ENCODE measurements at regions not wholly inside any gene's neighbourhood (a gene's known extent, or its start where the extent isn't known, plus 50 kb on each side); places are given as distances from the start of the nearest gene placed in this dataset.

DNA sequence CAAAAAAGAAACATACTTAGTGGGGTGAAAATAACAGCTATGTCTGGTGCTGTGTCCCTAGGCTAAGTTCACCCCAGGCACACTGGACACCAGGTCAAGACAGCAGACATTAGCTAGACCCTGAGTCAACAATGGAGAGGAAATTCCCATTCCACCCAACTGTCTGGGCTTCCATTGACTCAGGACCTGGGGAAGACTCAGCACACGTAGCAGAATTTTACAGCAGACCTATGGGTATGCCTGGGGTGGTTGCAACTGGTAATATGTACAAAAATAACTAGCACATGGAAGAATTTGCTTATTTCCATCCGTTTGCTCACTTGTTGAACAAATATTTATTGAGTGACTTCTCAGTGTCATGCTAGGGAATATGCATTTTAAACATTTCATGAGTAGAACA, 117.0 kb downstream of the GAS1 start:
- DNase-seq (ENCODE audit: low spot score): no peak

DNA sequence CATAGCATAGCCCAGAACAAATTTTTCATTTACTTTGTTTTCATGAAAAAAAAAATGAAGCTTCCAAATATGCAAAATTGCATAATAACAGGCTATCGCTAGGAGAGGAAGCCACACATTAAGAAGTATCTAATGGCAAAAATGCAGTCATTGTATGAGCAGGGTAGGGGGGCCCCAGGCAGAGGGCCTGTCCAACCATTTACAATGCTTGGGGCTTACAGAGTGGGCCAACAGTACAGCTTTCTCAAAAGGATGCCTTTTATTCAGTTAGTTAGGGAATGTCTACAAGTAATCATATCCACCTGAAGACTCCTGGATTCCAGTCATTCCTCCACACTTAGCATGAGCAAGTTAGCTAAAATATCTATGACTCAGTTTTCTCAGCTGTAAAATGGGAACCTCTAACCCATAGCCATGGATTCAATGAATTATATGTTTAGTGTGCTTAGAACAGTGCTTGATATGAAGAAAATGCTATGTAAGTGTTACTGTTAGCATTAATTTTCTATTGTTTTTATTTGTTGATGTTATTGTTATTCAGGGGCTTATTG, 117.7 kb downstream of the GAS1 start:
- DNase-seq (ENCODE audit: low spot score): no peak

DNA sequence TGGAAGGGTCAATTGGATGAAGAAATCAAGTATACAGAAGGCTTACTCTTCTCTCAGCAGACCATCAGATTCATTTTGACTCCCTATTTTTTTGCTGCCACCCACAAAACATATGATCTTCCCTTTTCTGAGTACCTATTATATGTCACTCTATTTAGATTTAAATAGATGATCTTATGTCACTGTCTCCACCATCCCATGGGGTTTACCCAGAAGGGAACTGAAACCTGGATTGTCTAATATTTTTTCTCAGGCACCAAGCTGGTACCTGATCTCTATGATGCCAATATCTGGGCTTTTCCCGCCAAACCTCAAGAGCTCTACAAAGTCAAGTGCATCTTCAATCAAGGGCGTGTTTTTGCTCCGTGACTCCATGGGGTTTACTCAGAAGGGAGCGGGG, 118.7 kb downstream of the GAS1 start:
- no peak for DNase-seq (ENCODE audit: low spot score)

DNA sequence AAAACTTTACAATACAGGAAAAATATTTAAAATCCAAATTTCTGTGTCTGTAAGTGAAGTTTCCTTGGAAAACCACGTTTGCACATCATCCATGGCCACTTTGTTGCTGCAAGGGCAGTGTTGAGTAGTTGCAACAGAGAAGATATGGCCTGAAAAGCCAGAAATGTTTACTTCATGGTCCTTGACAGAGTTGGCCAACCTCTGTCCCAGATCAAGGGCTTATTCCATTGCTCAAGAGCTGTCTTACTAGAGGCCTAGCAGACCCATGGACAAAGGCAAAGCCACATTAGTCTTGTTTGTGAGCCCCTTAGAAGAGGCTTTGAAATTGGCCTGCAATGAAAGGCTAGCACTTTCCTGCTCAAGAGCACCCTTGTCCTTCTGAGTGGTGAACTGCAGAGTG, 119.4 kb downstream of the GAS1 start:
- DNase-seq (ENCODE audit: low spot score): no peak

DNA sequence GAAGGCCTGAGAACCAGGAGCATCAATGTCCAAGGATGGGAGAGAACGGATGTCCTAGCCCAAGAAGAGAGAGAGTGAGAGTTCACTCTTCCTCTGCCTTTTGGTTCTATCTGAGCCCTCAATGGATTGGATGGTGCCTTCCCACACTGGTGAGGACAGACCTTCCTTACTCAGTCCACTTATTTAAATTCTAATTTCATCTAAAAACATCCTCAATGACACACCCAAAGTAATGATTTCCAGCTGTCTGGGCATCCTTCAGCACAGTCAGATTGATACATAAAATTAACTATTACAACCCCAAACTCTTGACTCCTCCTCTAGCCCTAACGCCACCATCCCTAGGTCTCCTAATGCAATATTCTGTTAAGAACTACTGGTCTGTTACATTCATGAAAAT, 122.0 kb downstream of the GAS1 start:
- no peak for DNase-seq (ENCODE audit: low spot score)

DNA sequence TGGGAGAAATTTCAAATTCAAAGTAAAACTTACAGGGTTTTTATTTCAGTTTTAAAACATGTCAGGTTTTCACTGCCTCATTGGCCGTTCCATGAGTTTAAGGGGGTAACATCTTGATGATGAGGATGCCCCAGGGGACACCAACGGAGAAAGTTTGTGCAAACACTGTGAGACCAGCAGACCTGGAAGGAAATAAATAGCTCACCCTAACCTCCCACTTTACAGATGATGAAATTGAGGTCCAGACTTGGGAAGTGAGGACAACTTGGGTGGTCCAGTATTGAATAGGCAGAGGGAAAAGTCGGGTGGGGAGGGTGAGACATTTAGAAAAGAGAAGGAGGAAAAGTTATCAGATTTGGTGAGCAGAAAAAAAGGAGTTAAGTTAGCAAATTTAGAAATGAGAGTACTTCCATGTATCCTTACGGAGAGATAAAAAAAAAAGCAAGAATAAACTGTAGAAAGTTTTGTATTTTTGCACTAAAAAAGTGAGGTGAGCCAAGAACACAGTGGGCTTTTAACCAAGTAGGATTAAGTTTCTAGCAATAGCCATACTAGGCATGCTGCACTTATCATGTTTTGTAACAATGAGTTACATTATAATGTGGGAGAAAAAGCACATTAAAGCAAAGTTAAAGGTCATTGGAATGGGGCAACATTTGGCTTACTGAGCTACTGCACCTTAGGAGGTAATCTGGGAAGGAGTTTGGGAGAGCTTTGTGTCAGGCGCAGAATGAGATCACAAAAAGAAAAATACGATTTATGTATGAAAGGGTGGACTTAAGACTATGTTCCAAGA, 125.1 kb downstream of the GAS1 start:
- DNase-seq (ENCODE audit: low spot score): no peak

DNA sequence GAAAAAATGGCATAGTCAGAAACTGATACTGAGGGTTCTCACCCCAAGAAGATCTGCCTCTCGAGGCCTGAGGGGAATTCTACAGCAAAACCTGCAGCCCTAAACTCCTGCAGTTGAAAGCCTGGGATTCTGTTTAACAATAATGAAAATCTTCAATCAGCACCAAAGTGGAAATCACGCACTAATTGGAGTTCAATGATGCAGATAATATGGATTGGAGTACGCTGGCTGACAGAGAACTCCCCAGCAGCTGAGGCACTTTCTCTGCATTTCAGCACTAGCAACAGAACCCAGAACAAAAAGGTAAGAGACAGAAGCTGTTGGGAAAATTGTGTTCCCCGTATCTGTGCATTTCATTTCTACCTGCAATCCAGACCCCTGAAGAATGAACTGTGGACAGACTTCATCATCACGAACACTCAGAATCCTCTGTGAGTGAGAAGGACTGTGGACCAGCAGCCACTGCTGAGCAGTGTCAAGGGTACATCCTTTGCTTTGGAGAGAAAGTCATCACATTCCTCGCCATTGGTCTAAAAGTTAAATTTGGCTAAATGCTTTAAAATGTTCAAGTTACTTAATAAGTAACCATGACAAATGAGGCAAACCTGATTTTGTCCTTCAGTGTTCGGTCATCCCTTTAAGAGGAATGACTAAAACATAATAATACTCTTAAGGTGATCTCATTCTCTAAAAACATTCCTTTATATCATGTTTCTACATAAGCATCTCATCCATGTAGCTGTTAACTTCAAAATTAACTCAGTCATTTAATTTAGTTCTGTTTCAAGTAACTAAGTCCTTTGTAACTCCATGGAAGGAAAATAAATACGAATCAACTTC, 126.1 kb downstream of the GAS1 start:
- no peak for DNase-seq (ENCODE audit: low spot score)

DNA sequence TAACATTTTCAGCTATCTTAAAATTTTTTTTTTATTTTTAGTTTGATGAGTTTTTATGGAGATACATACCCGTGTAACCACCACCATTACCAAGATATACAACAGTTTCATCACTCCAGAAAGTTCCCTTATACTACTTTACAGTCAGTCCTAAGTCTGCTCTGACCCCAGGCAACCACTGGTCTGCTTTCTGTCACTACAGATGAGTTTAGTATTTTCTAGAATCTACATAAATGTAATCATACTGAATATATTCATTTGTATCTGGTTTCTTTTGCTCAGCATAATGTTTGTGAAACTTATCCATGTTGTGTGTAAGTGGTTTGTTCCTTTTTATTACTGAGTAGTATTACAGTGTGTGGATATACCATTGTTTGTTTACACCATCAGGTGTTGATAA, 127.8 kb downstream of the GAS1 start:
- DNase-seq (ENCODE audit: low spot score): no peak

DNA sequence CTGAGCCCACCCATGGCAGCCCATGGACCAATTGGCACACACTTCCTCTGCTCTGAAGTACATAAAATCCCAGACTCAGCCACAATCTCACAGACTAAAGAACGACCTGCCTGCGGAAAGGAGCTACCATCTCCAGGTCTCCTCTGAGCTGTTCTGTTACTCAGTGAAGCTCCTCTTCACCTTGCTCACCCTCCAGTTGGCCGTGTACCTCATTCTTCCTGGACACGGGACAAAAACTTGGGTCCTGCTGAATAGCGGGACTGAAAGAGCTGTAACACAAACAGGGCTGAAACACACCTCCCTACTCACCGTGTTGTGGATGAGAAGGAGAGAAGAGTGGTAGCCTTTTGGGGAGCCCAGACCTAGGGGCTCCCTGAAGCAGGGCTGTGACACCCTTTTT, 128.7 kb downstream of the GAS1 start:
- DNase-seq (ENCODE audit: low spot score): no peak

DNA sequence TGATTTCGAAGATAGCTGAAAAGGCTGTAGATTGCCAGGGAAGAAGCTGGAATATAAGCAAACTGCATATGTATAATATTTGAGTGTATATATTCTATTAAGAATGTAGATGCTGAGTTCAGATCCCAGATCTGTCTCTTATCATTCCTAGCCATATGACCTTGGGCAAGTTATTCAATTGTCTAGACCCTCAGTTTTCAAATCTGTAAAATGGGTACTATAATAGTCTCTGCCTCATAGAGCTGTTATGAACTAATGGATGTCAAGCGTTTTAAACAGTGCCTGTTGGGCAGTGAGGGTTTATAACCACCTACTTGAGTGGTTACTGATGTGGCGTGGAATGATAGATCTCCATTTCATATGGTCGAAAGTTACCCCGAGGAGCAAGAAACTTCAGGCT, 130.4 kb downstream of the GAS1 start:
- no peak for DNase-seq (ENCODE audit: low spot score)

DNA sequence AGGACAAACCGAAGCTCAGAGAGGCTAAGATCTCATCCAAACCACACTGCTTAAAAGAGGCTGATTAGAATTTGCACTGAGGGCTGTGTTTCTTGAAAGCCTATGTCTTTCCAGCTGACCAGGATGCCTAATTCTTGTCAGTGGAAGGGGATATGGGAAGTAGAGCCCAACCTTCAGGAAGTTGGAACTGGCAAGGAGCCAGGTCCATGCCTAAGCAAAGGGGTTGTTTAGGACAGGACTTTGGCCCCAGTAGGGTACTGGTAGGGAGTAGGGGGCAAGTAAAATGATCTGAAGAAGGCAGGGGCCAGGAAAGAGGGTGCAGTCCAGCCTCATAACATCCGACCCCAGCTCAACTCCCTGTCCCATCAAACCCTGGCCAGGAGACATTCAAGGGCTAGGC, 130.9 kb downstream of the GAS1 start:
- DNase-seq (ENCODE audit: low spot score): no peak

DNA sequence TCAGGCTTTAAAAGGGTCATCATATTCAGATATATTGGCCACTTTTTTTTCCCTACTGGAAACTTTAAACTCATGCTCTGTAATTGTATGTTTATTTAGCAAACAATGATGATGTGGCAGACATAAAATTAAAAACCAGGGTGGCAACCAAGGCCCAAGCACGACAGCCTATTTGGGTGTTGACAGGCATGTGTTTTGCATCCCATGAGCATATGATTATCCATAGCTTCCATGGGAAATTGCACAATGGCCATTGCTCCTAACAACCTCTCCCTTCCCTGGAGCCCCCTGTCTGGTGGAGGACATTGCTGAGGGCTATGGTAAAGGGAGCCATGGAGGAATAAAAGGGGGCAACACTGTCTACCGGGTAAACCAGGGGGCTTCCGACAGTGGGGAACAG, 134.7 kb downstream of the GAS1 start:
- DNase-seq (ENCODE audit: low spot score): no peak

DNA sequence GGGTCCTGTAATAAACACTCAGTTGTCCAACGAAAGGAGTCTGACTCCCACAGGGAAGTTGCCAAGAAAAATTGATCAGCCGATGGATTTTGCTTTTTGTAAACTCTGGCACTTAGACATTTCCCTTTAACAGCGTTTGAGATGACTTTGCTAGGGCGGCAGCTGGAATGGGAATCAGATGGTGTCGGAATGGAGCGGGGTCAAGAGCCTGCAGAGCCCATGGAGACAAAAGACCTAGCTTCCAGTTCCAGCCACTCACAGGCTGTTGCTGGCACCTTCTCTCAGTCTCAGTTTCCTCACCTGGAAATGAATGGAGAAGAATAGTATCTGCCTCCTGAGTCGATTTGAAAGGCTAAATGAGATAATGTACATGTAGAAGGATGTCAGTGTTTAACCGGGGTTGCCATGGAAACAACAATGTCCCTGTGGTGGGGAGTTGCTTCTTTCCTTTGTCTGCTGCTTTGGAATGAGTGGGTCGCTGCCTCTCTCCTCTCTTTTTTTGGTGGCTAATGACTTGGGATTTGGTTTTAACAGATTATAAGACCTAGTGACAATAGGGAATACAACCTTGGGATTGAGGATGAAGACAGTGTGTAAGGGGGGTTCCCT, 137.4 kb downstream of the GAS1 start:
- DNase-seq (ENCODE audit: low spot score): no peak

DNA sequence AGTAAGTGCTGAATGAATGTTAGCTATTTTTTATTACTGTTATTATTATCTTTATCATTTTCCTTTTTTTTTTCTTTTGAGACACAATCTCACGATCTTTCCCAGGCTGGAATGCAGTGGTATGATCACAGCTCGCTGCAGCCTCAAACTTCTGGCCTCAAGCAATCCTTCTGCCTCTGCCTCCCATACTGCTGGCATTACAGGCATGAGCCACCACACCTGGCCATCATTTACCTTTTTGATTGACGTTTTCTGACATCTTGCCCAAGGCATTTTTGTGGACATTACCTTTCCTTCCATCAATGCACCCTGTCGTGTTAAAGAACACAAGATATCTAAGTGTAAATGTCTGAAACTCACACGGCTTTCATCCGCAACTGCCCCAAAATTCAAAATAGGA, 138.2 kb downstream of the GAS1 start:
- DNase-seq (ENCODE audit: low spot score): no peak

DNA sequence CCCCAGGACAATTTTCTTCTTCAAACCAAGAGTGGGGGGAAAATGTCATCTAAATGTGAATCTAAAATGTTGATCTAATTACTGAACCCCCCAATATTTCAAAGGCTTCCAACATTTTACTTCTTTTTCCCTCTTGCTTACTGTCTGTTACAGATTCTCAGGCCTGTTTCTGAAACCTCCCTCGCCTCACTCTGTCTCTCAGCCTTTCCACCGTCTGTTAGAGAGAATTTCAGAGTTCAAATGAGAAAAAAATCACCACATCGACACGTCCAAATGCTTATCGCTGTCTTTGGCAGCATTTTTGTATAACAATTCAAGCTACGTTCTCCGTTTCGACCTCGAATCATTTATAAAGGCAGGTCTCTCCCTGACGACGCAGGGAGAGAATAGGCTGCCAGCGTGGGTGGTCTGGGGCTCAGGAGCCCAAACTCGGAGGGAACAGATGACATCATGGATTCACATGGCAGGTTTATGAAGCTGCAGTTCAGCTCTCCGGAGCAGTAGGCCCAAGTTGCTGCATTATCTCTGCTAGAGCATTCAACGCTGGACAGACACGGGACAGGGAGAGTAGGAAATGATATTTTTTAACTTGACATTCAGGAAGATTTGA, 139.8 kb downstream of the GAS1 start:
- DNase-seq (ENCODE audit: low spot score): no peak

DNA sequence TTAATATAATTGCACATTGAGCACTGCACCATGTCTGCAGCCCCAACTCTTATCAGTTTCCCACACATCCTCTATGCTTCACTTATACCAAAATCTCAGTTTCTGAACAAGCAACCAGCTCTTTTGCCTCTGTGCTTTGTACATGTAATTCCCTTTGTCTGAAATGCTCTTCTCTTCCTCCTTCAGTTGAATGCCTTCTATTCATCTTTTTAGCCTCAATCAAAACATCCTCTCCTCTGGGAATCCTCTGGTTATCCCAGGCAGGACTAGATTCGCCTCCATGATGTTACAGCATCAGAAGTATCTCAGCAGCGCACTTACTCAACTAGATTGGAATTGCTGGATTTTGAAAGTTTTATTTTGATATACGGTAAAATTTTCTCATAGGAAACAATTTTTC, 143.3 kb downstream of the GAS1 start:
- no peak for DNase-seq (ENCODE audit: low spot score)

DNA sequence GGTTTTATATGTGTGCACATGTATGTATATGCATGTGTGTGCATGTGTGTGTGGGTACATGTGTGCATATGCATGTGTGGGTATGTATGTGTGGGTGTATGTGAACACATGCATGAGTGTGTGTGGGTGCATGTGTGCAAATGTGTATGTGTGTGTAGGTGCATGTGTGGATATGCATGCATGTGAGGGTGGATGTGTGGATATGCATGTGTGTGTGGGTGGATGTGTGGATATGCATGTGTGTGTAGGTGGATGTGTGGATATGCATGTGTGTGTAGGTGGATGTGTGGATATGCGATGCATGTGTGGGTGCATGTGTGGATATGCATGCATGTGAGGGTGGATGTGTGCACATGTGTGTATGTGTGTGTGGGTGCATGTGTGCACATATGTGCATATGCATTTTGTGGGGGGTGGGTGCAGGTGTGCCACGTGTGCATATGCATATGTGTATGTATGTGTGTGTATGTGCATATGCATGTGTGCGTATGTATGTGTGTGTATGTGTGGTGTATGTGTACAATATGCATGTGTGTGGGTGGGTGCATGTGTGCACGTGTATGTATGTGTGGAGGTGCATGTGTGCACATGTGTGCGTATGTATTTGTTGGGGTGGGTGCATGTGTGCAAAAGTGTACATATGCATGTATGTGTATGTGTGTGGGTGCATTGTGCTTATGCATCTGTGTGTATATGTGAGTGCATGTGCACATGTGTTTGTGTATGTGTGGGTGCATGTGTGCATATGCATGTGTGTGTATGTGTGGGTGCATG, 144.2 kb downstream of the GAS1 start:
- DNase-seq (ENCODE audit: low spot score): no peak

DNA sequence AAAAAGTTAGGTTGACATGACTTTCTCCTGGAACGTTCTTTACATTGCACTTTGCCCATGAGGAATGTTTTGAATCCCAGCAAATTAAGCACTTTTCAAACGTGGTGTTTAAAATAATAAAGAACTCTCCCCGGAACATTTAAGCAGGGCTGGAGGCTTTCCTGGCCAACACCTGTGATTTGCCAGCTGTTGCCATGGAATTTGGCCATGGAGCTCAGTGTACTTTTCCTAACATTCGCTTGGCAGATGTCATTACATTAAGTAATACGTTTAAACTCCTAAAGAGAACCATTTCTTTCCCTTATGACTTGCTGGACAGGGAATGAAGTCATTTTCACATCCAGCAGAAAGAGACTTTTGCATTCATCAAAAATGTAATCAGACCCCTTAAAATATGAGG, 146.1 kb downstream of the GAS1 start:
- no peak for DNase-seq (ENCODE audit: low spot score)

DNA sequence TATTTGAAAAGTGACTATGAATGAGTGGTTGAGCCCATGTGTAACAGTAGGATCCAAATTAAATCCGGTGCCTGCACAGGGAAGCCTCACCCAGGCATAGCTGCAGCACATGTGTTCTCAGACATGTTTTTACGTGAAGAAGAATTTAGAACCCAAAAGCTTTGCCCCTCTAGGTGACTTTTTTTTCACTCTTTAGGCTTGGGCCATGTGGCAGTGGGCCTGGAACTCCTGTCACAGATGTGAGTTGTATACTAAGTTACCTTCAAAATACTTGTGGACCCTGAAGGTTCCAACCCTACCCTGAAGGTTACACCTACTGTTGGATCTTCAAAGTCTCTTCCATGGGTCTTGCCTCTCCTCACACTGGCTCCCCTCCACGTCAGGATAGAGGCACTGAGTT, 146.6 kb downstream of the GAS1 start:
- DNase-seq (ENCODE audit: low spot score): no peak

DNA sequence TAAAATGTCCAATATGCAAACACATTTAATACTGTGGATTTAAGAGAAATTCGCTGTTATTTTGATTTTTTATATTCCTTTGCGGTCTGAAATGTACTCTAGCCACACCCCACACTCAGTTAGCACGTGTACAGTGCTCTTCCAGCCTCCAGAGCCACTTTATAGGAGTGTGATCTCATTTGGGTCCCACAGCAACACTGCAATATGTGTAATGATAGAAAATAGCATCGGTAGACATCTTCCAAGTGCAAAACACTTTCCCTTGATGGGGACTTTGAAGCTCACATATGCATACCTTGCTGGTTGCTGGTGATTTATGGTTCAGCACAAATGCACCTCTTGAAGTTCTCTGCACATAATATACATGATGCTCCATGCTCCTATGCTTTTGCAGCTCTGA, 148.3 kb downstream of the GAS1 start:
- DNase-seq (ENCODE audit: low spot score): no peak

DNA sequence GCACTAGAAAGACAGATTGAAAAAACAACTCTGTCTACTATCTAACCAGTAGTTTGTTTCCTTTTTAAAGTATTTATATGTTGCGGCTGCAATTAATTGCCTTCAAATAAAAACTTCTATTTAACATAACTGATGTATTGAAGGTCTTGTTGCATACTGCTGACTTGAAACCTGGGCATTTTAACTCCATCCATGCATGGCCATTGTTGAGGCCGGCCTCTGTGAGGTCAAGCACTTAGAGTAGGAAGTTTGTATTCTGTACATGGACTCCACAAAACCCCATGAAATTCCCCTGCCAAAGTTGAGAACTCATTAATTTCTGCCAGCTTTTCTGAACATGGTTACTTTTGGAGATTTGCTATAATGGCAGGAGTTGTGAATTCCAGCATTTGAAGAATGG, 150.6 kb downstream of the GAS1 start:
- no peak for DNase-seq (ENCODE audit: low spot score)
